Transverse colon (tissue), 4 donors: ENCODE measurements at regions not wholly inside any gene's neighbourhood (a gene's known extent, or its start where the extent isn't known, plus 50 kb on each side); places are given as distances from the start of the nearest gene placed in this dataset.

Experiments used
- DNase-seq: peaks from one replicate; pipeline ENCODE4 v3.0.0-alpha.2; 2019
- H3K27ac ChIP-seq, 4 donors: fragments of 200-600 bp; sonication (generic); 2 replicates each; pipeline ENCODE4 v1.5.1; 2016 to 2018; ENCODE audit warnings: inconsistent platforms in 4 of 4
- H3K27me3 ChIP-seq: fragments of 200-600 bp; sonication (generic); 2 replicates; pipeline ENCODE4 v1.5.1; 2017; ENCODE audit warnings: inconsistent platforms
- H3K36me3 ChIP-seq, 4 donors: fragments of 200-600 bp; sonication (generic); 2 replicates each; pipeline ENCODE4 v1.5.1; 2017 to 2019; ENCODE audit warnings: inconsistent platforms in 4 of 4
- H3K4me1 ChIP-seq, 4 donors: fragments of 200-600 bp; sonication (generic); 2 replicates each; pipeline ENCODE4 v1.5.1; 2017 to 2020; ENCODE audit warnings: inconsistent platforms in 4 of 4
- H3K4me3 ChIP-seq, 4 donors: fragments of 200-600 bp; sonication (generic); 1 replicate in 1 of 4; 2 replicates in 3 of 4; pipeline versions ENCODE4 v1.5.1 to v1.6.1; 2017 to 2019; ENCODE audit warnings: inconsistent platforms in 4 of 4
- H3K9me3 ChIP-seq, 2 donors: fragments of 200-600 bp; sonication (generic); 2 replicates each; pipeline ENCODE4 v1.5.1; 2017 to 2019; ENCODE audit warnings: inconsistent platforms in 2 of 2
- CTCF ChIP-seq, 5 experiments: fragments of 200-600 bp in 3 of 5; fragments of 450-650 bp in 2 of 5; sonication (generic) in 3 of 5; IDR thresholded peaks; 1 replicate in 2 of 5; 2 replicates in 3 of 5; pipeline ENCODE4 v1.5.1; 2016 to 2017; ENCODE audit warnings: antibody characterized with exemption in 5 of 5, inconsistent platforms in 3 of 5, mild to moderate bottlenecking in 2 of 5, moderate library complexity in 1 of 5
- EP300 ChIP-seq: sonication (generic); formaldehyde crosslinking; IDR thresholded peaks from one replicate; pipeline ENCODE4 v1.6.1; 2017; ENCODE audit warnings: antibody characterized with exemption, low read depth
- POLR2A ChIP-seq: fragments of 450-650 bp; IDR thresholded peaks from one replicate; pipeline ENCODE4 v1.6.1; 2016; ENCODE audit warnings: antibody characterized with exemption, mild to moderate bottlenecking, moderate library complexity
- POLR2AphosphoS5 ChIP-seq, 3 donors: sonication (generic); formaldehyde crosslinking; IDR thresholded peaks; one replicate each; pipeline ENCODE4 v1.6.1; 2016; ENCODE audit warnings: antibody characterized with exemption in 3 of 3
- WGBS, 2 donors: methylation state at CpG; one replicate each; pipeline ENCODE4 v1.1.5; 2018; ENCODE audit warnings: low coverage in 1 of 2; 5-methylcytosine and 5-hydroxymethylcytosine counted together
- in situ Hi-C, 4 donors: fragments of 200-750 bp; cut with MboI; loops; one replicate each; pipeline versions ENCODE4 v1.15.0 to v1.15.1; 2017; ENCODE audit warnings: low sequenced_read_pairs in 3 of 4, low pct_ligation_motif_present in 1 of 4, low pct_unique_long_range_greater_than_20kb in 1 of 4
- intact Hi-C: fragments of 100-400 bp; cut with DNase I; formaldehyde crosslinking; loops from one replicate; pipeline ENCODE4 v1.15.1; 2023; ENCODE audit warnings: low total_unique reads

- intact Hi-C loops (no loop called here), in situ Hi-C loops (no loop called here)
- Histone ChIP-seq H3K9me3 (no peaks in the 10 kb centered on the region), H3K4me1 (no peaks in the 10 kb centered on the region), H3K36me3 (no peaks in the 10 kb centered on the region), H3K4me3 (no peak overlapping the region), H3K27ac (peak overlapping the region in 1 of 4 donors; percentile 53), H3K27me3 (no peaks in the 10 kb centered on the region)
- WGBS, 2 donors = 39 to 49% methylated on average over 3 of the region's 3 CpGs
- no peak for TF ChIP-seq POLR2A
- TF ChIP-seq POLR2AphosphoS5 (IDR thresholded peaks at IDR 0.05) = no peak
- TF ChIP-seq CTCF (IDR thresholded peaks at IDR 0.05) = no peak
- no peak for TF ChIP-seq EP300
- DNase-seq = no peak
These were observed 475.6 kb upstream of the ZEB2 start for GRCh38 chr2:144995482-144995881.

GRCh38 chr2:144990661-144991060 is 470.7 kb upstream of the ZEB2 start:
- TF ChIP-seq POLR2A (no peak), EP300 (no peak), POLR2AphosphoS5 (IDR thresholded peaks at IDR 0.05) (no peak), CTCF (IDR thresholded peaks at IDR 0.05) (no peak)
- Histone ChIP-seq H3K9me3 (peaks cover 0 to 2% of the 10 kb centered on the region in 2 donors), H3K27me3 (no peaks in the 10 kb centered on the region), H3K27ac (no peak overlapping the region), H3K4me3 (no peak overlapping the region), H3K36me3 (no peaks in the 10 kb centered on the region), H3K4me1 (no peaks in the 10 kb centered on the region)
- DNase-seq = no peak
- in situ Hi-C loops (no loop called here), intact Hi-C loops (no loop called here)
- WGBS, 2 donors = 93 to 95% methylated on average over 1 of the region's 1 CpG

- DNase-seq = no peak
- intact Hi-C loops = no loop called here
- no peaks in the 10 kb centered on the region for H3K4me1 ChIP-seq
- TF ChIP-seq CTCF (IDR thresholded peaks at IDR 0.05) (no peak), EP300 (no peak), POLR2AphosphoS5 (IDR thresholded peaks at IDR 0.05) (no peak)
- peaks cover 0 to 2% of the 10 kb centered on the region in 2 donors for H3K9me3 ChIP-seq
- 52 to 58% methylated on average over 2 of the region's 2 CpGs for WGBS, 2 donors
- in situ Hi-C loops = no loop called here
- H3K4me3 ChIP-seq = no peak overlapping the region
- no peaks in the 10 kb centered on the region for H3K27me3 ChIP-seq
- H3K27ac ChIP-seq = no peak overlapping the region
- H3K36me3 ChIP-seq = no peaks in the 10 kb centered on the region
These were observed 469.8 kb upstream of the ZEB2 start for GRCh38 chr2:144989579-144990270.

- no peaks in the 10 kb centered on the region for H3K27me3 ChIP-seq
- H3K36me3 ChIP-seq = no peaks in the 10 kb centered on the region
- intact Hi-C loops (no loop called here), in situ Hi-C loops (no loop called here)
- no peak for TF ChIP-seq POLR2AphosphoS5 (IDR thresholded peaks at IDR 0.05)
- TF ChIP-seq CTCF (IDR thresholded peaks at IDR 0.05) = no peak
- no peak for TF ChIP-seq EP300
- TF ChIP-seq POLR2A = no peak
- H3K27ac ChIP-seq = no peak overlapping the region
- peaks cover 0 to 2% of the 10 kb centered on the region in 2 donors for H3K9me3 ChIP-seq
- DNase-seq = no peak
- no peaks in the 10 kb centered on the region for H3K4me1 ChIP-seq
- H3K4me3 ChIP-seq = no peak overlapping the region
These were observed 468.7 kb upstream of the ZEB2 start for GRCh38 chr2:144988591-144988990.
